CD1c-positive myeloid dendritic cell (primary cell): ENCODE measurements at regions not wholly inside any gene's neighbourhood (a gene's known extent, or its start where the extent isn't known, plus 50 kb on each side); places are given as distances from the start of the nearest gene placed in this dataset.

Experiments used
- DNase-seq: peaks from one replicate; pipeline ENCODE4 v3.0.0-alpha.2; 2016; ENCODE audit errors: extremely low spot score

DNA sequence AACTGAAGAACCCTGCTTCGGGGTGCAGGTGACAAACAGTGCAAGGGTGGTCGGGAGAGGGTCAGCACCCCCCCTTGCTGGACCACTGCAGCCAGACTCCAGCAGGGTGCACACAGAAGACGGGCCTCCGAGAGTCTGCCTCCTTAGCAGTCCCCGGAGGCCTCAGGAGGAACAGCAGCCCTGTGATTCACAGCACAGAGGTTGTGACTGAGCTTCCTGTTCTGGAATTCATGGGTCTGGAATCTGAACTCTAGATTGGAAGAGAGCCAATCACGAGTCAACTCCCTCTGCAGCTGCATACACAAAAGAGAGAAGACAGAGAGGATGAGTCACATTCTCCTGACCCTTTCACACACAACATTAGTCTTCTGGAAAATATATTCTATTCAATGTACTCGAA, 249.0 kb upstream of the OPRM1 start:
- DNase-seq: peak; percentile 3

DNA sequence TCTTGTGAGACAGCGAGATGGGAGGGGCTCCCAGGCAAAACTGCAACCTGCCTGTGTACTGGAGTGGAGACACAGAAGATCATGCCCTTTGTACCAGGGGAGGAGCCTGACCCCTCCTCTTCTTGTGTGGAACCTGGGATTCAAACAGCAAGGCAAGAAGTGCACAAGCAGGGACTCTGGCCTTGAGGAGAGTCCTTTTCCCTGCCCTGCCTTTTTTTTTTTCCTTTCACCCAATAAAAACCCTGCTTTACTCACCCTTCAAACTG, 251.8 kb upstream of the OPRM1 start:
- no peak for DNase-seq

DNA sequence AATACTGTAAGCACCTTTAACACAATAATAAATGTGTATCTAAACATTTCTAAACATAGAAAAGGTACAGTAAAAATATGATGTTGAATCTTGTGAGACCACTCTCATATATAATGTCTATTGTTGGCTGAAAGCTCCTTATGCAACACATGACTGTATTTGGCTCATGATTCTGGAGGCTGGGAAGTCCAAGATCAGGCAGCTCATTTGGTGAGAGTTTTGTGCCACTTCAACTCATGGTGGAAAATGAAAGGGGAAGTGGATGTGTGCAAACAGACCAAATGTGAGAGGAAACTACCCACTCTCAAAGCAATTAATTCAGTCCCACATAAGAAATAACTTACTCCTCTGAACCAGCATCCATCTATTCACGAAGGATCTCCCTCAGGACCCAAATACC, 257.7 kb upstream of the OPRM1 start:
- no peak for DNase-seq

DNA sequence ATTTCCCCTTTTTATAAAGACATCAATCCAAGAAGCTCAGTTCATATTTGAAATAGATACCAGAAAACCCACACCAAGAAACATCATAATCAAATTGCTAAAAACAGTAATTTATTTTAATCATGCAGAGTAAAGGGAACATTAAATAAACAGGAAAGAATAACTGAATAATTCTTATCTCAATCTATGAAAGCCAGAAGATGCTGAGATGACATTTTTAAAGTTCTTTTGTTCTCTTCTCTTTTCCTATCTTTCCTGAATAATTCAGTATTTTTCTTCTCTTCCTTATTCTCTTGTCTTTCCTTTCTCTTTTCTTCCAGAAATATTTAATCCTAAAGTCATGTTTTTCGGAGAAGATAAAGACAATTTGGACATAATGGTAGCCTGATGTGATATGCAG, 259.0 kb upstream of the OPRM1 start:
- no peak for DNase-seq

DNA sequence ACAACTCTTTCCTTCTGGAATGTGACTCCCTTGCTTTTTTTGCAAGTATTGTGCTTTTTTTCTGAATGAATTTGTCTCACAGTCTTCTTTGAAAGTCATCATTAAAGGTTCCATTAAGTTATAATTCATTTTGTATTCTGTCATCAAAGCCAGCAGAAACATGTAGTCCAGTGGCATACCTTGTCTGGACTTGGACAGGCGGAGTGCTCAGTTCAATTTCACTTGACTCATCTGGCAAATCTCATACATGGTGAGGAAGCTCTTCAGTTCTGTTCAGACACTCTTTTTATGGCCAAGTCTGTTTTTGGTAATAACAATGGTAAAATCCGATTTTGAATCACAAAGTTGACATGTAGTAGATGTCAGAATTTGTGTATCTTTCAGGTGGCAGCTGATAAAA, 260.8 kb upstream of the OPRM1 start:
- no peak for DNase-seq

DNA sequence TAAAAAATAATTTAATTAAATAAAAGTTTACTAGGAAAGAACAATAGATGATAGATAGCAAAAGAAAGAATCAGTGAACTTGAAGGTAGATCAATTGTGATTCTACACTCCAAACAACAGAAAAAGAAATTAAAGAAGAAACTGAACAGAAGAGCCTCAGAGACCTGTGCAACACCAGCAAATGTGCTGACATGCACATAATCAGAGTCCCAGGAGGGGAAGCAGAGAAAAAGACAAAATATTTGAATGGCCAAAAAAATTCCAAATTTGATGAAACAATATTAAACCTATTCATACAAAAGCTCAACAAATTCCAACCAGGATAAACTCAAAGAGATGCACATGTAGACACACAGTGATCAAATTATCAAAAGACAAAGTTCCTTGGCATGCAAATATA, 267.5 kb upstream of the OPRM1 start:
- DNase-seq: no peak

DNA sequence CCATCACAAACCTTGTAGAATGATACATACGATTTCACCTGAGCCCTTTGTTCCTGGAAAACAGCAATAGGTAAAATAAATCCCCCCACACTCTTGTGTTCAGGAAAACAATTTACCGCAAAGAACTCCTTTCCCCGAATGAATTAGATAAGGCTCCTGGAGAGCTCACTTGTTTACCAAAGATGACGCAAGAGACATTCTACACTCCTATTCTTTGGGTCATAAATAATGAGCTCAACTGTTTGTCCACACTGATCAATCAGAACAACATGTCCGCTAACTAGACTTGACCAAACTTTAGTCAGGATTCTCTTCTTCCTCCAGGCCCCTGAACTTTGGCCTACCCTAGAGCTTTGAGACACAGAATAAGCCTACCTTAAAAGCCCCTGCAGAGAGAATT, 271.9 kb upstream of the OPRM1 start:
- no peak for DNase-seq

DNA sequence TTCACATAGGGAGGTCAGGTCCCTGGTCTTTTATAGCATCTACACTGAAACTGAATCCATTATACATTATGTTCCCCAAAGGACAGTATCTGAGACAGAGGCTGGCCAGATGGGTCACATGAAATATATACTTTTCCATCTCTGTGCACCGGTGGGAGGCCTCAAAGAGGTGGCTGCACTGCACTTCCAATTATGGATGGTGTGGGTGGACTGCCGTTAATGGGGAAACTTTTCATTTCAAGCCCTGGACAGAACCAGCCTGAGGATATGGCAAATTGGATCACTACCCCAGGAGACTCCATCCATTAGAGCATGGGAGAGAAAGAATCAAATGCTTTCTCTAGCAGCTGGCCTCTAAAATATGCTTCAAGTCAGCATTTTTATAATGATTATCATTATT, 280.5 kb upstream of the OPRM1 start:
- DNase-seq: no peak

DNA sequence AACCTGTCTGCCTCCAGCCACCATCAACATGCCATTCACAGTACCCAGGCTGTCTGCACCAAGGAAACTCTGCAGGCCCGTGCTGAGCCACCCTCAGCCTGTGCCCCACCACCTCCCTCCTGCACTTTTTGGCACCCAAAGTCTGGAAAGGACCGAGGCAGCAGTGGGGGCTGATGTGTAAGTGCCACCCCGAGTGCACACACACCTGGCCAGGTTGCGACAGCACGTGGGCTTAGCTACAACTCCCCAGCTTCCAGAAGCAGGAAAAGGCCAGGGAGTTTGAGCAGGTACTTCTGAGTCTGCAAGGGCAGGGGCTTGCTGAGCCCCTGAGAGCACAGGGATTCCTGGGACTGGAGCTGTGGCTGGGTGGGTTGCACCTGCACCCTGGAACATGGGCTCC, 303.3 kb upstream of the OPRM1 start:
- DNase-seq: no peak

DNA sequence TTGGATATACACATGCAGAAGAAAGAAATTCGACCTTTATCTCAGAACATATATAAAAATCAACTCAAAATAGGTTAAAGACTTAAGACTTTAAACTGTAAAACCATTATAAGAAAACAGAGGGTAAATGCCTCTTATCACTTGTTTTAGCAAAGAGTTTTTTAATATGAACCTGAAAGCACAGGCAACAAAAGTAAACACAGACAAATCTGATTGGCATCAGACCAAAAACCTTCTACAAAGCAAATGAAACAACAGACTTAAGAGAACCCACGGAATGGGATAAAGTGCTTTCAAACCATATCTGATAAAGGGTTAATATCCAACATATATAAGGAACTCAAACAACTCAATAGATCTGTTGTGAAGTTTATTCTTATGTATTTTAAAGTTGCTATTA, 309.9 kb upstream of the OPRM1 start:
- DNase-seq: no peak

DNA sequence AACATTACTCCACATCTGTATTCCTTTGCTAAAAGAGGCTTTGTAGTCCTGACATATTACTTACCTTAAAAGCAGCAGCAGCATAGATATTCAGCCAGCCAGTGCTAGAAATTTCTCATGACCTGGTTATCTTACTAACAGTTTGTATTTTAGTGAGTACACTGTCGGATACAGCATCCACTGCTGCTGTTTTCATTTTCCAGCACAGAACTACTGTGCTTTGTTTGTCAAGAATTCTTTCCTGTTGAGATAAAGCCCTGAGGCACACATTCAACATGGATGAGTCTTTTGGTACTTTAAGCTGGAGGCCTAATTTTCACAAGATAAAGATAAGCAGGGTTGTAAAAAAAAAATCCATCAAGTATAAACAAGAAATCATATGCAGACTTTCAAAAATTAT, 311.2 kb upstream of the OPRM1 start:
- no peak for DNase-seq

DNA sequence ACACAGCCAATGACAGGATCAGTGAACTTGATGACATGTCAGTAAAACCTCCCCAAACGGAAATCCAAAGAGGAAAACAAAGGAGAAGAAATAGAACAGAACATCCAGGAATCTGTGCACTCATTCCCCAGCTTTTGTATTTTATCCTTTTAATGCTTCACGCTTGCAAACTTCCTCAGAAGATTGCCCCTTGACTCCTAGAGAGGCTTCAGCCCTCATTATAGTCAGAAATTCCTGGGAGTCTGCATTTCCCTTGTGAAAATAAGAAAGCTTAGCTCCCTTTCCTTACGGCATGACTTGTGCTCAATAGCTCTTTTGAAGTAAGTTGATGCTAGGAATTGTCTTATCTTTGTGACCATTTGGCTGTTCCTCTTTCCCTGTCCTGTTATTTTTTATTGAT, 313.6 kb upstream of the OPRM1 start:
- no peak for DNase-seq

DNA sequence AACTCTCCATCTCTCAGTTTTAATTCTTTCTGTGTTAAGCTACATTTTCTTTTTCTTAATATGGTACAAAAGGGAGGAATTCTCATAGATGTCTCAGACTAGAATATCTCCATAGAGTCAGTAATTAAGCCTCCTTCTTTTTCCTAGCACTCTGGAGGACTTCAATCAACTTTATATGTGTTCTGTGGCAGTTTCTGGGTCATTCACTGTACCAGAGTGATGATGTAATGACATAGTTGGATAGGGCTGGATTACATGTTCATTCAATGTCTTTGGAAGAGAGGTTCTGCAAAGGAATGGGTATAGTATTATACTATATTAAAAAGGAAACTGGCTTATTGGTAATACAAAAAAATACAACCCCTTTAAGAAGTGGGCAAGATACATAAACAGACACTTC, 318.3 kb upstream of the OPRM1 start:
- DNase-seq: no peak

DNA sequence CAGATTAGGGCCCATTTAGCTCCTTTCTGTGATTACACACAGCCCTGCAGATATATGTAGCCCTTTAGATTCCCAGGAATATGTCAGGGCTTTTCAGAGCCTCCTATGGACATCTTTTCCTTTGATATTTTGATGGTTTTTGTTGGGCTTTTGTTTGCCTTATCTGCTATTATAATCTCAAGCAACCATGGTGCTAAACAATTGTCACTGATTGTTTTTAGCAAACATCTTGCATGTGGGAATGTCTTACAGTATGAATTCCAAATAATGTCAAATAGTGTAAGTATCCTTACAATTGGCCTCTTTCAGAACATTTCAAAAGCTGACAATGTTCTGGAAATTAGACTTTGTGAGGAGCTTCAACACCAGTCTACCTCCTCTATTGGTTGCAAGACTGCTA, 333.6 kb upstream of the OPRM1 start:
- DNase-seq: no peak

DNA sequence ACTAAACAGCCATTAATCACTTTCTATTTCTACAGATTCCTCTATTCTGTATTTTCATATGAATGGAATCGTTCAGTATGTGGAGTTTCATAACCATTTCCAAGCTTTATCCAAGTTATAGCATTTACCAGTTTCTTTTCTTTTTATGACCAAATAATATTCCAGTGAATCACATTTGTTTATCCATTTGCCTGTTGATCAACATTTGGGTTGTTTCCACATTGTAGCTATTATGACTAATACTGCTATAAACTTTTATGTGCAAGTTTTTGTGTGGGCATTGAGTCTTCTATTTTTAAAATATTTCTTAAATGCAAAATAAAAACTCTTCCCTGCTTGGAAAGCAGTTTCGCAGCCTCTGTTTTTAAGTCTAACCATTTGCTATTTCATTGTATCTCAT, 336.4 kb upstream of the OPRM1 start:
- DNase-seq: no peak

DNA sequence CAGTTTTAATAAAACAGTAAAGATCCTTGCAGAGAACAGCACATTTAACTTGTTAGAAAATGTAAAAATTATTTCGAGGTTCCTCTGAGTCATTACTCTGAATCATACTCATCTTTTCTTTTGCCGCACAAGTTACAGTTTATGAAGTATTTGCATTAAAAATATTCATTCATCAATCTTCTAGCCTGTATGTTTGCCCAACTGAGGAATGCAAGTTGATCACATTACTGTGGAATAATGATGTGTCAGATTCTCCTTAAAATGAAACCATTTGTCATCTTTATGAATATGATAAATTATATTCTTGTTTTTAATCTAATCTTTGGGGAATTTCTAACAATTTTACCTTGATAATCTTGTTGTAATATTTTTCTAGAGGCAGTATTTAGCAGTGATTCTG, 340.4 kb upstream of the OPRM1 start:
- no peak for DNase-seq

DNA sequence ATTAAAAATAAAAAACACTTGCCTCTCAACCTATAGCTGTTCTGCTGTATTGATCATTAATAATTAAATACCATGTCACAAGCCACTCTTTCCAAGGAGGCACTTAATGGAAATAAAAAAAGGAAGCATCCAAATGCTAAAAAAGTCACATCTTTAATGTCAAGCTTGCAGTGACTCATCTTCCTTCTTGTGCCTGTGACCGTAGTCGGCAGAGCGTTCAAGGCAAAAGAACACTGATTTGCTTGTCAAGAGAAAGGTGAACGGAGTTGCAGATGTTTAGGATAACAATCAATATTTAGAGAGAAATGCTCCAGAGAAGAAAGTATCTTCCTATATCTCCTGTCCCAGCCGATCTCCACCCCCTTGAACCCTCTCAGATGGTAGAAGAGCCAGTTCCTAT, 341.0 kb upstream of the OPRM1 start:
- no peak for DNase-seq

DNA sequence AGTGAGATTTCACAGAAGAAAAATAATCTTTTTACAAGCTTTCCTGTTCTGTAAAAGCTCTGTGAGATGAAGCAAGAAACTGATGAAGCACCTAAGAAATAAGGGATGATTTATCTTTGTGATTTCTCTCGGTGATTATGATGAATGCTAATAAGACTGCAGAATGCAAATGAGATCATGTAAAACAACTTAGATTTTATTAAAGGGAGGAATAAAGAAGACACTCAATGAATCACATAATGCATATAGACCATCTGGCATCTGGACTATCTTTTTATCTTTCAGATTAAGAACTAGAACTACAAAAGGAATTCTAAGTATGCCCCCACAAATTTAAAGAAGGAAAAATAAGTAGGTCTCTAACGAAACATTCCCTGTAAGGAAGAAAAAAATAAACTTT, 361.5 kb upstream of the OPRM1 start:
- DNase-seq: no peak

DNA sequence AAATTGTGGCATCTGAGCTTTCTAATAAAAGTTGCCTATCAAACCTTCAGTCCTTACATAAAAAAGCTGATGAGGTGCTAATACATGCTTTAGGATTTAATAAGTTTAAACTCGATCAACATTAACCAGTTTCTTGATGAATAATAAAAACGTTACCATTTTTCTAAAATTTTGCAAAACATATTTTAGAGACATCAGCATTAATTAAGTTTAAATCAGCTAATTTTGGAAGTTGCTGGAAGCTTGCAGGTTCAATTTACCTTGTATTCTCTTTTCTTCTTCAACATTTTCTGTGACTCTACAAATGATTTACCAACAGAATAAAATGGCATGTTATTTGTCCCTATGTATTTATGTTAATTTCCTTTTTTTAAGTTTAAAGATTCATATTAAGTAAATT, 365.3 kb upstream of the OPRM1 start:
- no peak for DNase-seq

DNA sequence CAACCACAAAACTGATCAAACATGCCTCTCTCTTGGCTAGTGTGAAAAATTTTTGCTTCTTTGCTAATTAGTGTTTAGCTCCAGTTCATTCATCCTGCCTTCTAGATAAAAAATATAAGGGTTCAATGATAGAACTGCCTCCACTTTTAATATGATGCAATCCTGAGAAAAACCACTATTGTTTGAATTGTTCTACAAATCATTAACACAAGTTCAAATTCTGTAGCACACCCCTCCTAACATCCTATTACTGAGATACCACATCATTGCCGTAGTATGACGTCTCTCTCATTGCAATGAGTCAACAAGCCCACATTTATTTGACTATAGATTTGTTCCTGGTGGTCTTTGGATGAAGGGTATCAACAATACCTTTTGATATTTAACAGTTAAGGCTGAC, 365.8 kb upstream of the OPRM1 start:
- no peak for DNase-seq

DNA sequence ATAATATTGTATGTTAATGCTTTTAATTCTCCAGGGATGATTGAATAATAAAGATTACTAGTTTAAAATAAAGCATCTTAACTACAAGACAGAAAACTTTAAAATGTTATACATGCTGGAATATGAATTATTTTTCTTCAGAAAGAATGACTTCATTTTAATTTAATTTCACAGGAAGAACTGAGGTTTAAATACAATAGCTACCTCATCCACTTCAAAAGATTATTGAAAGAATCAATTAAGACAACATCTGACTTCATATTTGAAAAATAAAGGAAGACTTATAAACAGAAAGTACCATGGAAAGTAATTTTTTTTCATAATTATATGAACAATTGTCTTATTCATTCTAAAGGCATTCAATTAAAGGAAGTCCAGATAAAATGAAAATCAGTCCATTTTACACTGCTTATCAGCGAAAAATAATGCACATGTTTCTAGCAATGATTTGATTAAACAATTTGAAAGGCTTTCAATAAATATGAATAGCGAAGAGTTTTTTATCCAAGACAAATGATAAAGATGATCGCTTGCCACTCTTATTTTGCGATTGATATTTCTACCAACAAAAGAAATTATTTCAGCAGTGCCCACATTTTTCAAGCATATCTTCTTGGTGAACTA, 368.5 kb upstream of the OPRM1 start:
- no peak for DNase-seq

DNA sequence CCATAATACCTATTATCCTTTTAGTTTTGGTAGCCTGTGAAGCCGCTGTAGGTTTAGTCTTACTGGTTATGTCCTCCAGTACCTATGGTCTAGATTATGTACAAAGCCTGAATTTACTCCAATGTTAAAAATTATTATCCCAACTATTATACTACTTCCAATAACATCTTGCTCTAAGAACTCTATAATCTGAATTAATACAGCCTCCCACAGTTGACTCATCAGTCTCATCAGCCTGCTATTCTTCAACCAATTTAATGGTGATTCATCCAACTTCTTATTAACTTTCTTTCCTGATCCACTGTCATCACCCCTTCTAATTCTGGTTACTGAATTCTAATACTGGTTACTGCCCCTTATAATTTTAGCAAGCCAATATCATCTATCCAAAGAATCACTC, 370.3 kb upstream of the OPRM1 start:
- DNase-seq: no peak

DNA sequence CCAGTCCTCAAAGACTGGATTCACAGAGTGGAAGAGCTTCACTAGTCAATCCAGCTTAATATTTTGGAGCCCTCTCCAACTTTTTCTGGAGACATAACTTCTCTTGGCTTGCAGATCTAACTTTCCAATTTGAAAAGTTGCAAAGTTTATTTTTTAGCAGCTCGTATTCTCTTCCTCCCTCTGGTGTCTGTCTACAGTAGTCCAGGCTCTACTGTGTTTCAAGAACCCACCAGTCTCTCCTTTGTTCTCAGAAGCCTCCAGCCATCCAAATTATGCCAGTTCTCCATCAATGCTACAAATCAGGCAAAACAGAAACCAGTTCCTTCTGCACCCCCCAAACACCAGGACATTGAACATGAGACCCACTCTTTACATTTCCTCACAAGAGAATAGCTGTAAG, 376.1 kb upstream of the OPRM1 start:
- no peak for DNase-seq

DNA sequence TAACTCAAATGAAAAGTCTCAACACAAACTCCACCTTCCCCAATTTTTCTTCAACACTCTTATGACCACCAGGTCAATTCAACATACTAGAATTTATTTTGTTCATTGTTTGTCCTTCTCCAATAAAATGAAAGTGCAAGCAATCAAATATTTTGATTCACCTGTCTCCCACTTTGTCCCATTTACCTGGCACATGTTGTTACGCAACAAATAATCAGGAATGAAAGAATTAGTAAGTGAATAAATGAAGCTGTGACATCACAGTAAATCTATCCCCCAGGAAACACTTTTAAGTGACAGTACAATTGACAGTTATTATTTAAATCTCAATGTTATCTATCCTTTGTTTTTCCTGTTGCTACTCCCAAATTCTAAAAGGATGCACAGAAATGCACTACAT, 393.7 kb upstream of the OPRM1 start:
- no peak for DNase-seq

DNA sequence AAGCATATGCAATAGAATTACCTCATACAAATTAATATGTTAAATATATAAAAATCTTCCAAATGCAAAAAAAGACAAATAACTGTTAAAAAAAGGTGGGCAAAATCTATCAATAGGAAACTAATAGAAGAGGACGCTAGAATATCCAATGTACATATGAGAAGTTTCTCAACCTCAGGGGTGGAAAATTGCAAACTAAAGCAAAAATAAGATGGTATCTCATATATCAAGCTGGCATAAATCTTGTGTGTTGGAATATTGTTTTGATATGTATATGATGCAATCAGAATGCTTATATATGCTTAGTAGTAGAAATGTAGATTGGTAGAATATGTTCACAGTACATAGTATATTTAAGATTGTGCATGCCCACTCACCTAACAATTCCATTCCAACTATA, 395.0 kb upstream of the OPRM1 start:
- DNase-seq: no peak
